ENCODE measurements at regions not wholly inside any gene's neighbourhood (a gene's known extent, or its start where the extent isn't known, plus 50 kb on each side); places are given as distances from the start of the nearest gene placed in this dataset.
"Not testable (repeated sequence)": the region's sequence is repeated elsewhere in the genome, so short reads cannot be mapped to it uniquely, and the experiment has no call there.

DNA sequence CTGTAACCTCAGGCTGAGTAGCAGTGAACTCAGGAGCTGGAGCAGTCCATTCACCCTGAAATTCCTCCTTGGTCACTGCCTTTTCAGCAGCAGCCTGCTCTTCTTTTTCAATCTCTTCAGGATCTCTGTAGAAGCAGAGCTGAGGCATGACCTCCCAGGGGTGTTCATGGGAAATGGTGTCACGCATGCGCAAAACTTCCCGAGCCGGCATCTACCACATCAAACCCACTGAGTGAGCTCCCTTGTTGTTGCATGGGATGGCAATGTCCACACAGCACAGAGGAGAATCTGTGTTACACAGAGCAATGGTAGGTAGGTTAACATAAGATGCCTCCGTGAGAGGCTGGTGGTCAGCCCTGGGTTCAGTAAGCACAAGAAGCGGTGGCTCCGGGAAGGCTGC, 355.8 kb upstream of the PSMD7 start:
- TF ChIP-seq, protein P1, sequence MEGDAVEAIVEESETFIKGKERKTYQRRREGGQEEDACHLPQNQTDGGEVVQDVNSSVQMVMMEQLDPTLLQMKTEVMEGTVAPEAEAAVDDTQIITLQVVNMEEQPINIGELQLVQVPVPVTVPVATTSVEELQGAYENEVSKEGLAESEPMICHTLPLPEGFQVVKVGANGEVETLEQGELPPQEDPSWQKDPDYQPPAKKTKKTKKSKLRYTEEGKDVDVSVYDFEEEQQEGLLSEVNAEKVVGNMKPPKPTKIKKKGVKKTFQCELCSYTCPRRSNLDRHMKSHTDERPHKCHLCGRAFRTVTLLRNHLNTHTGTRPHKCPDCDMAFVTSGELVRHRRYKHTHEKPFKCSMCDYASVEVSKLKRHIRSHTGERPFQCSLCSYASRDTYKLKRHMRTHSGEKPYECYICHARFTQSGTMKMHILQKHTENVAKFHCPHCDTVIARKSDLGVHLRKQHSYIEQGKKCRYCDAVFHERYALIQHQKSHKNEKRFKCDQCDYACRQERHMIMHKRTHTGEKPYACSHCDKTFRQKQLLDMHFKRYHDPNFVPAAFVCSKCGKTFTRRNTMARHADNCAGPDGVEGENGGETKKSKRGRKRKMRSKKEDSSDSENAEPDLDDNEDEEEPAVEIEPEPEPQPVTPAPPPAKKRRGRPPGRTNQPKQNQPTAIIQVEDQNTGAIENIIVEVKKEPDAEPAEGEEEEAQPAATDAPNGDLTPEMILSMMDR (conservative IDR thresholded peaks at IDR 0.05; ENCODE audit: low read length) = not testable (repeated sequence)
- not testable (repeated sequence) for TF ChIP-seq EZH2phosphoT487 (IDR thresholded peaks at IDR 0.05; ENCODE audit: borderline replicate concordance, low read depth, low read length)

All from OCI-LY7 (cell line).